GM18861 (cell line): ENCODE measurements at regions not wholly inside any gene's neighbourhood (a gene's known extent, or its start where the extent isn't known, plus 50 kb on each side); places are given as distances from the start of the nearest gene placed in this dataset.
"Not testable (repeated sequence)": the region's sequence is repeated elsewhere in the genome, so short reads cannot be mapped to it uniquely, and the experiment has no call there.

Experiments used
- ATAC-seq: cut with Tn5 transposase; IDR thresholded peaks from one replicate; pipeline ENCODE4 v1.9.1; 2021; ENCODE audit not compliant: unreplicated experiment

DNA sequence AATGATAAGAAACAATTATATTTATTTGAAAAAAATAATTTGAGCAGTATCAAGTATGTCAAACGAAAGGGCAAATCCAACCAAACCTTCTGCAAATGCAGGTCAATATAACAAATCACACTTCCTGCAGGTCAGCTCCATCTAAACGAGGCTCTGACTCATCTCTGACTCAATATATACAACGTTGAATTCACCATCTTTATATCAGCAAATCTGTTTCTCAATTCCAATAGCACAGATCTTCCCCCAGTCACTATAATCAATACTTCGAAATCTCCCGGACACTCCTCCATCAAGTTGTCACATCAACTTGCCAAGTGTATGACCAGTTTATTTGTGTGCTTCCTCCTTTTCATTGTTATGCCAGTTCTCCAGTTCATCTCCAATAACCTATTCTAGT, 388.9 kb downstream of the ZEB2 start:
- ATAC-seq: no peak

DNA sequence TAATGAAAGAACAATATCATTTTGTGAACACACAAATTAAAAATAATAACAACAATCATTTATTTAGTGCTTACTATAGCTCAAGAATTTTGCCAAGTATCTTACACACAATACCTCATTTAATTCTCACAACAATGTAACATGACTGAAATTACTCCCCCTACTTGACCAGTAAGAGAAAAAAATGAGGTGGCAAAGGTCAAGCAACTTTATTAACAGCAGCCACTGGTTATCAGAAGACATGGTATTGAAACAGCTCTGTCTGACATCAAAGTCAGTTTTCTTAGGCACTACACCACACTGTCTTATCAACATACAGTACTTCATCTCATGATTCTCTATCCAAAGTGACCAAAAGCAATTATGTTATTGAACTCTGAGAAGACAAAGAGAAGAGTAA, 389.4 kb downstream of the ZEB2 start:
- ATAC-seq: no peak

DNA sequence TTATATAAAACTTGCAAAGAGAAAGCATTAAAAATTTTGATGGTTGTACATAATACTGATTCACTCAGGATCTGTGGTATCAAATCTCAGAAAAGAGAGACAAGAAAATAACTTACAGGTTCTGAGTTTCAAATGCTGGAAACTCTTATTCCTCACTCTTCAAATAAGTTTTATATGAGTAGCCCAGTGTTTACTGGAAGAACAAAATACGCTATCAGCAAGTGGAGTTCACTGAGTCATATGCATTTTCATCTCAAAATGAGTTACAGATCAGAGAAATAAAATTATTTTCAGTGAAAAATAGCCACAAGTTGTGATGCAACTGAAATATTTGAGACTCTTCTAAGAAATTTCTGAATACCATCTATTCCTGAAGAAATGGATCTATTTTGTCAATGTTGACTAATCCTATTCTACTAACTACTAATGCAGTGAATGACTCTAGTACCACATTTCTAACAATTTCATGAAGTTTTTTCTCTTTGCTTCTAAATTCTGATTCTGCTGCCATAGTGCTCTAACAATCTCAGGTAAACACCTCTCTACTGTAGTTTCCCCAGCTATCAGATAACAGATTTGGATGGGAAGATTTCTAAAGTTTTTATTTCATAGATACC, 391.7 kb downstream of the ZEB2 start:
- ATAC-seq: no peak

DNA sequence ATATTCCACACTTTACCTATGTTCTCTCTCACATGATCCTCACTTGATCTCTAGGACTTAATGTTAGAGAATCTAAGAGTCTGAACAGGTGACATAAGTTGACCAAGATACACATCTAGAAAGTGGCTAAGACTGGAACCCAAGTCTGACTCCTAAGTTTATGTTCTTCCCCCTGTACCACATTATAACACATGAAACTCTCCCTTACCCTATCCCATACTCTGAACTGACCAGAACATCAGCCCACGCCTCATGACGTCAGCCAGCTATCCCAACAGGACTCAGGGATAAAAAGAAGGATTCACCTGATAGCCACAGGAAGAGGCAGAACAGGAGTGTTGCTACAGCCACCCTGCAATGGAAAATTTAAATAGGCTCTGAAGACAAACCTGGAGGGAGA, 392.2 kb downstream of the ZEB2 start:
- no peak for ATAC-seq

DNA sequence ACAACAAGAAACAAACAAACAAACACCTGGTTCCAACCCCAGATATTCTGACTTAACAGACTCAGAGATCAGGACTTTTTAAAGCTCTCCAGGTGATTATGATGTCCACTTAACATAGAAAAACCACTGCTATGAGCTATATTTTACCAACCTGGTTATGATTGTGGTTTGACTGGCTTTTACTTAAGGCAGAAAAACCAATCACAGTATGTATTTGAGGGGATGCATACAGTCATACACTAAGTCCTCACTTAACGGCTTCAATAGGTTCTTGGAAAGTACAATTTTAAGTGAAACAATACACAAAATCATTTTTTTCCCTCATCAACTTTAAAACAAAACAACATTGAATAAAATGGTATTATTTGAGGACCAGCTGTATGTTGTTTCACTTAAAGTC, 393.6 kb downstream of the ZEB2 start:
- no peak for ATAC-seq

DNA sequence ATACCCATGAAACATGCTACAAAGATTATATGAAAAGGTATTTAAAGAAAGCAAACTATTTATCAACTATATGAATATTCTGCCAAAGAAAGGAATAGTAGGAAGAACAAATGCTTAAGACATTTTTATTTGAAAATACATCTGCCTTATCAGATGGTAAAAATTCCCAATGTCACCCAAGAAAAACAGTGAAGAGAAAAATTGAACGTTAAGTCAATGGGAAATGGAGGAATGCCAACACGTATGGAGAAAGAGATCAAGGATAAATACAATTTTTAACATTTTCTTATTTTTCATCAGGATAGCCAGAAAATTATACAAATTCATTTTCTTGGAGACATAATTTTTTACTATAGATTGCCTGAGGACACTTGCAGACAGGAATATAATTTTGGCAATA, 394.2 kb downstream of the ZEB2 start:
- ATAC-seq: no peak

DNA sequence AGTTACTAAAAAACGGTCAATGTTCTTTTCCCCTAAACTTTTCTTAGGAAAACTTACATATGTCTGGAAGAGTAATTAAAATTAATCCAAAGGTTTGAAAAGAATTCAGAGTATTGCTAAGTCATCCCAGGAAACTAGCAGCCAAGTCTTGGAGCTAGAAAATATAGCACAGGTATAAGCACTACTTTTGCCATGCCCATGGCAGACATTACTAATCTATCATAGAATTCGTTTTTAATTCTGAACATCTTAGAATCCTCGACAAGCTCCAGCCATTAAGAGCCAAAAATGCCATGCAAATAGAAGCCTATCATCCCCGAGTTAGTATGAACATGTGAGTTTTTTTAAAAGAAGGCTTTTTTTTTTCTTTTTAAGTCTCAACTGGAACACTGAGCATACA, 395.0 kb downstream of the ZEB2 start:
- ATAC-seq: no peak

DNA sequence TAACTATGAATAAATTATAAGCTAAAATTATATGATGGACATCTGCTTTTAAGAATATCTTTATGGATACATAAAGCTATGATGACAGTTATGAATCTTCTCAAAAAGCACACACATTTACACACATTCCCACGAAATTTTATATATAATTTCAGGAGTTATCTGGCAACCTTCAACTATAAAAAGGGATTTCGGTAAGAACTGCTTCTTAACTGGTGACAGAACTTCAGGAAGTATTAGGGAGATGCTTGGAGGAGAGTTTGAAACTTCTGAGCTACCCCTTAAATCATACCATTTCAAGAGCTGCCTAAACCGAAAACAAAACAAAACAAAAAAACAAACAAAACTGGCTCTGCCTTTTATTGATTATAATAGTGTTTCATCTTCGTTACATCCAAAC, 399.4 kb downstream of the ZEB2 start:
- no peak for ATAC-seq

DNA sequence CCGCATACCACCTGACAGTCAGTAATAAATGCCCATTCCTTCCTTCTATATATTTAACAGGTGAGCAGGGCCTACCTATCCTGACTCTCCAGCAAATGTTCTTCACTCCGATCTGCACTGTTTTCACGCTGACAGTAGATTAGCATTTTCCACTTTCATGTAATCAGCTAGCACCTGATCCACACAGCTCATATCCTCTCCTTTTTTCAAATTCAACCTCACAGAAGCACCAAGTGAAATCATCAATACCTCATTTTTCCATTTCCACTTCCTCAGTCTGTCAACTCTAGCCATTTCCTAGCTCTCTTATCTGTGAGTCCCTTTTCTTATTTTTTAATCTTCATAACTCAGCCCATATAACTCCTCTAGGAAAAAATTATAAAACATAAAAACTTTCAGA, 402.8 kb downstream of the ZEB2 start:
- no peak for ATAC-seq

DNA sequence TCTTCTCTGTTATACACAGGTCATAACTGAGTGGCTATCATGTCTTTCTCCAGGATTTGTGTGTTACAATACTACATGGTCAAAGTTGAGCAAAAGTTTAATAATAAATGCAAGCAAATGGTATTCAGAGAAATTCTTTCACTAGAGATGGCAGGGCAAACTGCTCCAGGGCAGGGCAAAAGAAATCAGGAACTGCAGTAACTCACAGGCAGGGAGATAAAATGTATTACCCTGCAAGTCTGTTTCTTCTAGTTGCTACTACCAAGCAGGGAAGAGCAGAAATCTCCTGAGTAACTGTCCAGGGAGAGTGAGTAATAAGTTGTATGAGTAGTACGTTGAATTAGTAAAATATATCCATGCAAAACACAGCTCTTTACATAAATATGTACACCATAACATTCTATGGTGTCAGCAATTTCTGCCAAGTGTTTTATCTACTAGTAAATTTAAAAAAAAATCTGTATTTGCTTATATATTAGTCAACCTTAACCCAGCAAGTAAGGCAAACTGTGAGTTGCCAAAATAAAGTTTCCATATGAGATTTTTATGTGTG, 404.1 kb downstream of the ZEB2 start:
- no peak for ATAC-seq

DNA sequence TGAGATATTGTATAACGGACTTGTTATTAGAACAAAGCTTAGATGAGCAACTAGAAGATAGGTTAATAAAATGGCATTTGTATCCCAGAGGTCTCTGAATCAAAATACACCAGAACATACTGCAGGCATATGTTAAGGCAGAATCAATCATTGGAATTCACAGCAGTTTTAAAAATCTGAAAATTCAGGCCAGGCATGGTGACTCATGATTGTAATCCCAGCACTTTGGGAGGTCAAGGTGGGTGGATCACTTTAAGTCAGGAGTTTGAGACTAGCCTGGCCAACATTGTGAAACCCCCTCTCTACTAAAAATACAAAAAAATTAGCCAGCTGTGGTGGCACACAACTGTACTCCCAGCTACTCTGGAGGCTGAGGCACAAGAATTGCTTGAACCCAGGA, 405.2 kb downstream of the ZEB2 start:
- ATAC-seq: no peak

DNA sequence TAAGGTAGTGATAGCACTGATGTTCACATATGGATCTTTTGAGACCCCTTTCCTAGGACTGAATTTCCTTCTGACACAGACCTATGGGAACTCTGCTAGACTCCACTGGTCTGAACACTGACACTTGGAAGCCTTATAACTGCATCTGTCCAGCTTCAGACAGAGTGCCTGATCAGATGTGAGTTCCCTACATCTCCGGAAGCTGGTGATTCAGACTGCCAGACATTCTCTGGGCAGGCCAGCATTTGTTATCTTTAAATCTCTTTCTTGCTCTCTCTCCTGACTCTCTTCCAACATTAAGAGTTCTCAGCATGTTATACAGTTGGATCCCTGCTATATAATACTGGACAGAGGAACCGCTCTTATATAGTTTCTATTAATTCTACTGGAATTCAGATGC, 408.5 kb downstream of the ZEB2 start:
- no peak for ATAC-seq

DNA sequence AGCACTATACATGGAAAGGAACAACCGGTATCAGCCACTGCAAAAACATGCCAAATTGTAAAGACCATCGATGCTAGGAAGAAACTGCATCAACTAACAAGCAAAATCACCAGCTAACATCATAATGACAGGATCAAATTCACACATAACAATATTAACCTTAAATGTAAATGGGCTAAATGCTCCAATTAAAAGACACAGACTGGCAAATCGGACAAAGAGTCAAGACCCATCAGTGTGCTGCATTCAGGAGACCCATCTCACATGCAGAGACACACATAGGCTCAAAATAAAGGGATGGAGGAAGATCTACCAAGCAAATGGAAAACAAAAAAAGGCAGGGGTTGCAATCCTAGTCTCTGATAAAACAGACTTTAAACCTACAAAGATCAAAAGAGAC, 413.8 kb downstream of the ZEB2 start:
- not testable (repeated sequence) for ATAC-seq

DNA sequence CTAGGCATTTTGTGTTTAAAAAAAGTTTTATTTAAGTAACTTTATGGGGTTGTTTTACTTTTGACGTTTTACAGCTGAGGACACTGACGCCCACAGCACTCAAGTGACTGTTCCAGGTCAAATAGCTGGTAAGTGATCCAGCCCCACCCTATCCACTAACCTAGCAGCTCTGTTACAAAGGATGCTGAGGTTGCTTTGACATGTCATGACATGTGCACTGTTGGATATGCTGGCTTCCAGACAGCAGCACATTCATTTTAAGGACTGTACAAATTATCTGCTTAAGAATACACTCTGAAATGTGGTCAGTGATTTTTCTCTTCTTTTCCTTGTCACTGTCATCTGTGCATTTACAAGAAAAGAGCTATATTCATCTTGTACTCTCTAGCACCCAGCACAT, 417.5 kb downstream of the ZEB2 start:
- no peak for ATAC-seq

DNA sequence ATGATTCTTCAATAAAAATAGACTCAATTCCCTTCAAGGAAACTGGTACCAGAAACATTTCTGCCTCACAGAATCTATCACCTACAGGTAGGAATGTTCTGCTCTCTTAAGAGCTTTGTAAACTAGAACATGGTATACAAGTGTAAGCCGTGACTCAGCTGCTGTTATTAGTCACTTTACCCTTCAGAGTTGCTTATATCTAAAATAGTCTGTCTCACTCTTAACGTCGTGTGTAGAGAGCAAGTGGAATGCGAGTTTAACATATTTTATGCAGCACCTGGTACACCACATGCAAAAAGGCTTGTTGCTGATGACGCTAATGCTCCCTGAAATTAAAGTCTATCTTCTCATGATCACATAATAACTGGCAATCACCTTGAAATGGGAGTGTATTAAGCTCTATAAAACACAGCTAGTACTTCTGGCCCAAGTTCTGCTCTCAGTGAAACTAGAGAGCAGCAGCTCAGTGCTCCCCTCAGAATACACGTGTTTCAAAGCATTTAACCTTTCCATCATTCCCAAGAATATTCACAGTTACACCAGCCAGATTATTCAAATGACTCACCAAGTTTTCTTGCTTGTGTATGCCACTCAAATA, 420.0 kb downstream of the ZEB2 start:
- peak; percentile 48 for ATAC-seq

DNA sequence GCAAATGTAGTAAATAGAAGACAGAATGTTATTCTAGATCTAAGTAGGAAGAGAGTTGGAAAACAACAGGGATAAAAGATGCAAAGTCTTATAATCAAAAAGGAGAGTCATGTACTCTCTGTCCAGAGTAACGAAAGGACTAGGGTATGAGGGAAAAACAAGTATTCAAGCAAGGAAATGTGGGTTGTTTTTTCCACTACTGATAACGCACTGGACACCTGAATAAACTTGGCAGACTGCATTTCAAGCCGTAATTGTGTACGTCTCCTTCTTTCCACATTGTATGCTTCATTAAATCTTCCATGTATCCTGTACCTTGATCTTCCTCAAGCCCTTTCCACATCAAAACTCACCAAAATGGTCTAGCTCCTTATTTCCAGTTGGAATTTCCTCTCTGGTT, 420.6 kb downstream of the ZEB2 start:
- no peak for ATAC-seq

DNA sequence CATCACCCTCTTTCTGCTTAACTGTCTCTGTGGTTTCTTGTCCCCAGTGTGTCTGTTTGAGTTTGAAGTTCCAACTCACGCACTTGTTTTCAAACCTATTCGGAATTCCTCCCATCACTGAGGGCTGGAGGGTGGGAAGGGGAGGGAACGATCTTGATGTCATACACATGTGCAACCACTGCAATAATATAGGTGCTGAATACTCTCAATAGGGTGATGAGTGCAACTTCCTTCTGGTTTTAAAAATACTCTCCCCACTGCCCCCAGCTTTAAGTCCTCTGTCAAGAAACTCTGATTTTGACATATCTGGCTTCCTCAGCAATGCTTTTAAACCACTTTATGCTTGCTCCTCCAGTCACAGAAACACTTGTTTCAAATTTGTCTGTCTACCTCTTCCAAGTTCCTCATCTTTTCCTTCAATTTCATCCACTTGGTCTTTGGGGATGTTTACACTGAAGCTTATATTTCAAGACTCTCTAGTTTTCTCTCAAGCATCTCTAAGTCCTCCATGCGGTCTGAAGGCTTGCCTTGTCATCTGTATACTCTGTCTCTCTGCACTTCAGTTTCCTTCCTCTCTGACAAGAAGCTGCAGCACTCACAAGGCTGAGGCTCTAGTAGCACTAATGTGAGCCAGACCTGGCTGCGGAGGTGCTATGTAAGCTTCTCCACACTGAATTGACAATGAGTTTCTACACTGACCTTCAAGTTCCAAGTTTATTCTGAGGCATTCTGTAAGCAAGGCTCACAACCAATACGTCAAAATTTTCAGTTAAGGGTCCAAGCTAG, 422.3 kb downstream of the ZEB2 start:
- ATAC-seq: no peak

DNA sequence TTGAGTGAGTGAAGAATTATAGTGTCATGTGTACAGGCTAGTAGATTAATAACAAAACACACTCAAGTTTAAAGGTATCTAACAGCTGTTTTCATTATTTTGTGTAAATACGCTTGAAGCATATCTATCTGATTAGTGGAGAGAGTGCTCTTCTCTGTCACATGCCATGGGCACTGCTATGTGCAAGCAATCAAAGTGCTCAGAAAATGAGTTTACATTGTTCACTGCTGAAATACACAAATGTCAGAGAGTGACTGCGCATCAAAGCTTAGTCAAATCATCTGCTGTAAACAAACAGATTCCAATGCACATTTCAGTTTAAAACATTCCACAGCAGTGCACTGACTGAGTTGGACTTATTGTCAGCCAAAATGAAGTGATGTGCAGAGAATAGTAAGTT, 423.4 kb downstream of the ZEB2 start:
- no peak for ATAC-seq

DNA sequence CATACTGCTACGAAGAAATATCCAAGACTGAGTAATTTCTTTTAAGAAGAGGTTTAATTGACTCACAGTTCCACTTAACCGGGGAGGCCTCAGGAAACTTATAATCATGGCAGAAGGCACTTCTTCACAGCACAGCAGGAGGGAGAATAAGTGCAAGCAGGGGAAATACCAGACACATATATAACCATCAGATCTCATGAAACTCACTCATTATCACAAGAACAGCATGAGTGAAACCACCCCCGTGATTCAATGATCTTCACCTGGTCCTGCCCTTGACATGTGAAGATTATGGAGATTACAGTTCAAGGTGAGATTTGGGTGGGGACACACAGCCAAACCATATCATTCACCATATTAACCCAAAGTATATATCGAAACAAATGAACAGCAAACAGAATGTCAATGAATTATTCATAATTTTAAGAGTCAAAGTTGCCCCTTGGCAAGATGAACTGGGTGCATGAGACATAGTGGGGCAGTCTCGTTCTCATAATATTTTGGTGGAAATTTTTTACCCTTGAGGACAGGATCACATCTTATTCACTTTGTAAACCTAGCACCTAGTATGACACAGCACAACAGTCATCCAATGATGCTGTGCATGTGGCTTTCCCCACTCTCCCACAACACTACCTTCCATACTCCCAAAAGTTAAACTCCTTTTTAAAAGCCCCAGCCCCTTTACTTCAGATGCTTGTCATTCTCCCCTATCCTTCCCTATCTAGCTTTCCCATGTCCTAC, 425.3 kb downstream of the ZEB2 start:
- no peak for ATAC-seq

DNA sequence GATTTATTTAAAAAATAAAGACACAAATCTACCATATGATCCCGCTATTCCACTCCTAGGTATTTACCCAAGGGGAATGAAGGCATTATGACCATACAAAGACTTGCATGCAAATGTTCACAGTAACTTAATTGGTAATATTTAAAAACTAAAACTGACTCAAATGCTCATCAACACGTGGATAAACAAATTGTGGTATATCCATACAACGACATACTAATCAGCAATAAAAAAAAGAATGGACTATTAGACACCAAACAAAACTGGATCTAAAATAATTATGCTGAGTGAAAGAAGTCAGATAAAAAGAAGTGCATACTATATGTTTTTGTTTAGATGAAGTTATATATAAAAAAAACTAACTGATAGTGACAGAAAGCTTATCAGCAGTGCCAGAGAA, 428.3 kb downstream of the ZEB2 start:
- no peak for ATAC-seq

DNA sequence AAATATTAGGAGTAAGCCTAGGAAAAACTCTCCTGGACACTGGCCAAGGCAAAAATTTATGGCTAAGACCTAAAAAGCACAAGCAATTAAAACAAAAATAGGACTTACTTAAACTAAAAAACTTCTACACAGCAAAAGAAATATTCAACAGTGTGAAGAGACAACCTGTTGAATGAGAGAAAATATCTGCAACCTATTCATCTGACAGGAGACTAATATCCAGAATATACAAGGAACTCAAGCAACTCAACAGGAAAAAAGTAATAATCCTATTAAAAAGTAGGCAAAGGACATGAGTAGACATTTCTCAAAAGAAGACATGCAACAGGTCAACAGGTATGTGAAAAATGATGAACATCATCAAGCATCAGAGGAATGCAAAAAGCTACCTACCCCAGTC, 431.1 kb downstream of the ZEB2 start:
- no peak for ATAC-seq

DNA sequence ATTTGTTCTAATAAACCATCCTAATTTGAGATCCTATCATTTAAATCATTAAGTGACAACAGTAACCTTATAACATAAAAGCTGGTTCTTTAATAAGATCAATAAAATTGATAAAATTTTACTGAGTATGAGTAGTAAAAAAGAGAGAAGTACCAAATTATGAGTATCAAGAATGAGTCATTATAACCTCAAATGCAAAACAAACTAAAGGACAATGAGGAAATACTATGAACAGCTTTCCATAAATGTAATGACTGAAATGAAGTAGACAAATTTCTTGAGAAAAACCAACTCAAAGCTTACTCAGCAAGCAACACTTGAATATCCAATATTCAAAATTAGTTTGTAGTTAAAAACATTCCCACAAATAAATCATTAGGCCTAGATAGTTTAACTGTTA, 433.0 kb downstream of the ZEB2 start:
- no peak for ATAC-seq
